Activated gamma-delta T cell treated with Interleukin-2 at 50 U/mL for 16 hours (primary cell): ENCODE measurements at regions not wholly inside any gene's neighbourhood (a gene's known extent, or its start where the extent isn't known, plus 50 kb on each side); places are given as distances from the start of the nearest gene placed in this dataset.
"Not testable (repeated sequence)": the region's sequence is repeated elsewhere in the genome, so short reads cannot be mapped to it uniquely, and the experiment has no call there.

Experiments
- DNase-seq: peaks from one replicate; pipeline ENCODE4 v3.0.0-alpha.2; 2020

DNA sequence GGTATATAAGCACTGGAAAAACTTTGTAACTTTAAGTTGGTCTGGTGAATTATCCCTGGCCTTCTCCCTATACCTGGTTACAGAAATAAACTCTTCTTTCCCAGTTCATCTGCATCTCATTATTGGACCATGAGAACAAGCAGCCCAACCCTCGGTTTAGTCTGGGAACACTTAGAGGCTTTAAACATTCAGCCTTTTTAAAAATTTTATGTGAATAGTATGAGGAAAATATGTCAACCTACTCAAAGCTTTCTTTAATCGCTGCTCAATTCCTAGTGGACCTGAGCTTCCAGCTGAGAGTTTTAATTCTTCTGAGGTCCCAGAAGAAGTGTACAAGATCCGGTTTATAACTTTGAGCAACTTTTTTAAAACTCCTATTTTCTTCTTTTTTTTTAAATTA lies 358.6 kb upstream of the NOCT start:
- DNase-seq = no peak

DNA sequence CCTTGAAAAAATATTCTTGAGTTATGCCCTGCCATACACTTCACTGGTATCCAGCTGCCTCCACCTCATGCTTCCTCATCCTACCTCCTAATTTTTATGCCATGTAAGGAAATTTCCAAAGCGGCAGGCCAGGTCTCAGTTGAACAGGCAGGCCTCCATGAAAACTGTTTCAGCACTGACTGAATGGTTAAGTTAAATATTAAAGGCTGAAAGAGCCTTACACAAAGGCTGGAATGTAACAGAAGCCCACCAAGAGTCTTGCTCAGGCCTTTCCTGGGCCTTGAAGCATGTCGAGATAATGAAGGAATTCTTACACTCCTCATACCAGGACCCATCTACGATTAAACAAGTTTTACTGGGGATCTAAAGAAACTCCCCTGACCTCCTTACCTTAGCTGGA lies 359.6 kb upstream of the NOCT start:
- no peak for DNase-seq

DNA sequence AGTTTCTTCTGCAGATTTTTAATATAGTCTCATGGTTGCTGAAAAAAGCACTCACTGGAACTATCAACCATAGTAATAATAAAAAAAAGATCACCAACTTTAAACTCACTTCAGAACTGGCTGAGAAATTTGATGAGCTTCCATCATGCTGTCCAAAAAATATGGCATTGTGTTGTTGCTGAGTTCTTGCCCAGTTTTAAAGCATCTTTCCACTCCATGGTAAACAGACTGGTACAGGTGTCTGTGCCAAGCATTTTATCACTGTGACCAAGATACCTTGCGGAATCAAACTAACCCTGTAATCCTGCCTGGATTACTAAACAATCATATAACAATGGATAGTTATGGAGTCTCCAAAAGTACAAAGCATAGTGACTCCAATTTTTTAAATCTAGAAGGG lies 360.3 kb upstream of the NOCT start:
- DNase-seq = no peak

DNA sequence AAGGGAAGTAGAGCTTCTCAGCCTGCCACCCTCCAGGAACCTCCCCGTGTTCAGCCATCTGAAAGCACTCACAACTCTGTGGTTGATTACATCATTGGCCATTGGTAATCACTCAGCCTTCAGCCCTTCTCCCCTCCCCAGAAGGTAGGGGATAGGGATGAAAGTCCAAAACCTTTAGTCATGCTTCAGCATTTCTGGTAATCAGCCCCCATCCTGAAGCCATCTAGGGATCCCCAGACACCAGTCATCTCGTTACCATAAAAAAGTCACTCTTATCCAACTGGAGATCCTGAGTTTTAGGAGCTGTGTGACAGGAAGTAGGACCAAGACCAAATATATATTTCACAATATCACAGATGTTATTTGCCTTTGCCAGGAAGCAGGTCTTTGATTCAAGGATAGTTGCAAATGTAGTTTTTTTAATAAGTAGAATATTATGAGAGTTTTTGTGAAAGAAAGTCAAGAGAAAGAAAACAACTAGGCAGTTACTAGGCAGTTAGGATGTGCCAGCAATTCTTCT lies 364.6 kb upstream of the NOCT start:
- no peak for DNase-seq

DNA sequence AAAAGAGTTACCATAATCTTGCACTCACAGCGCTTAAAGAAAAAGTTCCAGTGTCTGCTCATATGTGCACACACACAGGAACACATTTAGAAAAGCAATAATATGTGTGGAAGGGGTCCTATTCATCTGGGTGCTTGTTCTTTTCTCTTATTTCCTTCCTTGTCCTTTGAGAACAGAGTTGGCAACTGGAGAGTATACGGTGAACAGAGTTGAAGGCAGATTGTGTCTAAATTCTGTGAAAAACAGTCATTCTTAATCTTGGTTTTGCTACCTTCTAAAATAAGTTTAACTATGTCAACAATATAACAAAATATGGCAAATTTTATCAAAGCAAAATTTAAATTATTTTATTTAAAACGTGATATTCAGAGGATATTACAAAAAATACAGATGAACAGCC lies 365.1 kb upstream of the NOCT start:
- DNase-seq = no peak

DNA sequence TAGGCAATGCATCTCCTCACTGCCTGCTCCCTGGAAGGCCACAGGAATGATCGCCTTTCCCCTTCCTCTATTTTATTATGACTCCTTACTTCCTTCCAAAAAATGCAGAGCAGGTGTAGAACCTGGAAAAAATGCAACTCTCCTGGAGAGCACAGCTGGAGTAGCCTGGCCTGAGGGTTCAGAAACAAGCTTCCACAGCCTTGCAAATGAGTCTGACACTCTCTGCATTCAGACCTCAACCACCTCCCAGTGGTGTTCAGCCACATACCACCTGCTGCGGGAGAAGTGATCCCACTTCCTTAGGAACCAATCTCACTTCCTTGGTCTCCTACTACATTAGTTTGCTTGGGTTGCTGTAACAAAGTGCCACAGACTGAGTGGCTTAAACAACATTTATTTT lies 368.1 kb upstream of the NOCT start:
- DNase-seq = no peak

DNA sequence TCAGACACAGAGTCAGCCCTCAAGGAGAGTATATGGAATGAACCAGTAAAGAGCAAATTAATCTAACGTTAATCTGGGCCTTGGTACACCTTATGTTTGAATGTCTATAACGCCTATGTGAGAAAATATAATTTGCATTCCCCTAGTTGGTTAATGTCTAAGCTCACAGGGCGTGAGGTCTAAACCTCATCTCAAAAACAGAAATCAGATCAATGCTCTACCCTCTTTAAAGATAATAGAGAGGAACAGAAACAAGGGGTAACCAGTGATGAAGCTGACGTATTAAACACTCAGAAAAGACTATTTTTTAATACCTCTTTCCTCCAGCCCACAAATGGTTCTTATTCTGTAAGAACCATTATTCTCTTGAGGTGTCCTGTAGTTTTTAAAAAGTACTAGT lies 369.2 kb upstream of the NOCT start:
- no peak for DNase-seq

DNA sequence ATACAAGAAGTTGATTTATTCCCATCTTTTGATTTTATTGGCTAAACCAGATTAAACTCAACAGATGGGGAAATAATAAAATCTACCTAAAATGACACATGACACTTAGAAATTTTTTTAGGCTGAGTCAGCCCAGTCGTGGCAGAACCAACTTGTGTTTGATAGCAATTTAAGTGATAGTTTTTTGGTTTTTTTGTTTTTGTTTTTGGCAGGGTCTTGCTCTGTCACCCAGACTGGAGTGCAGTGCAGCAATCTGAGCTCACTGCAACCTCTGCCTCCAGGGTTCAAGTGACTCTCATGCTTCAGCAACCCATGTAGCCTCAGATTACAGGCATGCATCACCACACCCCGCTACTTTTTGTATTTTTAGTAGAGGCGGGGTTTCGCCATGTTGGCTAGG lies 370.3 kb upstream of the NOCT start:
- DNase-seq = no peak

DNA sequence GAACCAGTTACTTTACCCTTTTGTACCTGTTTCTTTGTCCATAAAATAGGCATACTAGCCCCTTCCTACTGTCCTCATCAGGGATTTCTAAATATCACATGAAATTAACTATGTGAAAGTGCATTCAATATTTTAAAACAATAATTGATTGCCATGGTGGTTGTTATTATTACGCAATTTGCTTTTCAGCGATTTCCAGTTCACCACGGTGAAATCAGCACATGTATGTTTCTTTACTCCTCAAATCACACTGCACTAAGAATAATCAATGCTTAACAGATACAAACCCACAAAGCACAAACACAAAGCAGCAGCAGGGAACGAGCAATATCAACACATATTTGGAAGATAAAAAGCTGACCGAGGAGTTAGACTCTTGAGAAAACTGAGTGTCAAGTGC lies 371.3 kb upstream of the NOCT start:
- DNase-seq = no peak

DNA sequence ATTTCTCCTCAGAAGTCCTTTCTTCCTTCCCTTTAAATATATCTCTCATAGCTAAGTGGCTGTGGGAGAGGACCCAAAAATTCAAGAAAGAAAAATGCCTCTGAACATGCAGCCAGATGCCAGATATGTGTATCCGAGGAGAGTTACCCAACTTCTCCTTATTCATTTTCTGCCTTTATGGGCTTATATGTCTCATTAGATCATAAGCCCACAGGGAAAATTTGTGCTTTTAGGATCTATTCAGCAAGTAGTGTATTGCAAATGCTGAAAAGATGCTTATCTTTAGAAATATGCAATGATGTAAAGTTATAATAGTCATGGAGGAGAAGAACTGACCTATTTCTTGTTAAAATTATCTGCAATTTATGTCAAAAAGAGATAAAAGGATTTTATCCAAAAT lies 371.8 kb upstream of the NOCT start:
- no peak for DNase-seq

DNA sequence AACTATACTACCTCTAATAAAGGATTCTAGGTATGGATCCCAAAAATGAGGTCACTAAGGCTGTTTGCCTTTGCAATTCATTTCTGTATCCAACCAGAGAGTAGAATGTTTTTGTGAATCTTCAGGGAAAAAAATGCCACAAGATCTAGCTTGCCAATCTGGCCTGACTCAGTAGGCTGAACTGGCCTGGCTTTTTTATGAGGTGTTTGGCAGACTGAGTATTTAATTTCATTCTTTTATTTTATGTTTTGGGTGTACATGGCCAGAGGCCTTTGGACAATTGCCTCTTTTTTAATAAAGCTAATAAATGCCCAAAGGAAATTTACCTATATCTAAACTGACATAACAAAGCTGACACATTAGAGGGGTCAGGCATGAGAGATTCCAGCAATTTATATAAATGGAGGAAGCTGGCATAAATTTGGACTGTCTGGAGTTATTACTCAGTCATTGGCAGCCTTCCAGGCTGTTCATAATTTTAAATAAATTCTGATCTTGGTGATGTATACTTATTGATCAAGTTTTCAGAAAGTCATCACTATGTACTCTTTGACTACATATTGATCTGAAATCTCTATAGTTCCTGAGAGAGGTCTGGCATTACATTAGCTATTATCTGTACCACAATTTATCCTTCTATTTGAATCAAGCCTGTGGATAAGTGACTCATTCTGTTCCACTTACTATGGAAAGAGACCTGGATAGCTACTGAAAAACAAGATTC lies 376.4 kb upstream of the NOCT start:
- no peak for DNase-seq

DNA sequence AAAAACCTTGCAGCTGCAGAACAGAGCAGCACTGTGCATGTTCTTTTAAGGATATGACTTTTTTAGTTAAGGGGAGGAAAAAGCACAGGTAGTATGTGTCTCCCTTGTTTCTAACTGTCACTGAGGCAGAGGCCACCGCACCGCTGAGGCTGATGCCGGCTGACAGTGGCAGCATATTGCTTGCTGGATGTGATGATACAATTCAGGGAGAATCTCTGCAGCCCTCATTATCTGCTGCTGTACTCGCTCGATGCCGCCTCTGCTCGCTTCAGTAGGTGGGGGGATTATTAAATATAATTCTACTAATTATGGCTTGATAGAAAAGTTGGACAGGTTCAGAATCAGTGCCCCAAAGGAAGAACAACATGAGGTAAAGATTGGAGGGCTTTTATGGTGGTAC lies 378.8 kb upstream of the NOCT start:
- no peak for DNase-seq

DNA sequence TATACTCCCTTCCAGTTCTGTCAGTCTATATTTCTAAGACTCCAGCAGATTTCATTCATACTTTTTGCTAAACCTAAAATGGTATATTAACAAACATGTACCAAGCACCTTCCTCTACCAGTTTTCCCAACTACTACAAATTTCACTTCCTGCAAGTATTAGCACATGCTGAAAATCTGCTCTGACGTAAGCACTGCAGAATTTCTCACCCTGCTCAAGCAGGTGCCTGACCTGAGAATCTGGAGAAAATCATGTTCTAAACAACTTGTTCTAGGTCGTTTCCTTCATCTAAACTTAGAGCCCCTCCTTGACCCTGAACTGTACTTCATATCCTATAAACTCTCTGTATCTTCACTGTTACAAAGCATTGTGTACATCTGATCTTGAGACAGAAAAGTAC lies 380.7 kb upstream of the NOCT start:
- no peak for DNase-seq

DNA sequence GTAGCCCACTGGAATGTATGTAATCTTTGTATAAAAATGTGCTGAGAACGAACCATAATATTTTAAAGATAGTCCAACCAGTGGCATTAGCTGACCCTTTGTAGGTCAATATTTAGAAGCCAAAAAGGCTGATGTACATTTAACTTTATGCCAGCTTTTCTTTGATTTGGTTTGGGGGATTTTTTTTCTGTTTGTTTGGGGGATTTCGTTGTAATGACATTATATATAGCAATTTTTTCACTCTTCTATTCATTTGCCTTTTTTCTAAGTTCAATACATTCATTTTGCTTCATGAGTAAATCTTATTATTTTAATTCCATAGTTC lies 382.0 kb upstream of the NOCT start:
- no peak for DNase-seq

DNA sequence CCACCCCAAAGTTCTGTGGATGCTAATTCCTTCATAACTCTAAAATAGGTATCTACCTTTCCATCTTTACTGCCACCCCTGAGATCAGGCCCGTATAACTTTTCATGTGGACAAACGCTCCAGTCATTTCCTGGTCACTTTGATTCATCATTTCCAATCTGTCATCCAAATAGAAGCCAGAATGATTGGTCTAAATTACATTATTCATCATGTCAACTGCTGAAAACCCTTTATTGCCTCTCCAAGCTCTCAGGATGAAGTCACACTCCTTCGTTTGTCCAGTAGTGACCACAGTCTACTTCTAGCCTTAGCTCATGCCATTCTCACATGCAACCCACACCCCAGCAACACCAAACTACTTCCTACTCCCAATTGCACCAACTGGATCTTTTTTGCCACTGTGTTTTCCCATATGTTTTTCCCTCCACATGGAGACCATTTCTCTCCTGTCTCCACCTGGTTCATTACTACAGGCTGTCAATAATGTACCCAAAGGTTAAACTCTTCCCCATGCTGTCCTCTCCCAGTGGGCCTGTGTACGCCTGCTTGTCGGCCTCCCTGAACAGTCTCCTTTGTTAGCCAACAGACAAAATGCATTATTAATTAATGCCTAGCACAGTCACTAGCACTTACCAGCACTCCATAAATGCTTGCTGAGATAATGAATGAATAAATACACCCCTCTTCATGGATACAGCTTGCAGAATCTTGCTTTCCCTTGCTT lies 382.6 kb upstream of the NOCT start:
- no peak for DNase-seq

DNA sequence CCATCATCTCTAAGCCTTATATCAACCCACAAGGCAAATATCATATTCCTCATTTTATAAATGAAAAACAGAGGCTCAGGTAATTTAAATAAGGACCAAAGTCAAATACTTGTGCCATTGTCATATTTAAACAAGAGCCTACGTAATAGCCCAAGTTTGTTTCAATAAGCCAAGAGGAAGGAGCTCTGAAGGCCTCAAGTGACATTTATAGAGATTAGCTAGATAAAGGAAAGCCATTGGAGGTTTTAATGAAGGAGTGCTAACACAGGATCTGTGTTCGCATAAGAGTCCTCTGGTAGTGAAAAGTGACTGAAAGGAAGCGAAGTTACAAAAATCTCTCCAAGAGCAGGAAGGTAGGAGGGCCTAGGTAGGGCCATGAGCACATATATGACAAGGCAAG lies 384.9 kb upstream of the NOCT start:
- no peak for DNase-seq

DNA sequence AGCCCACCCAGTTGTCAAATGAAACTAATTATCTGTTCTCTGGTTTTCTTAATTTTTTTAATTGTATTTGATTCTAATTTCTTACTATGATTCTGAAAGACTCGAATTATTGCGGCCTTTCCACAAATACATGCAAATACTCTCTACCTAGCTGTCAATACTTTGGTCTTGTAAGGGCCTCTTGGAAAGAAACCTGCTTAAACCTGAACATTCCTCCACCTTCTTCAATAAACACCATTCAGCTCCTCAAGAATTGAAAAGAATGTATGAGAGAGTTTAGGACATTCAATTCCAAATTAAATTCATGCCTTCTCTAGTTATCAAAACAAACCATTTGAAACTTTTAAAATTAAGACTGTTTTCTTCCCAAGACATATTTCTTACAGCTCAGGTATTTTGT lies 385.9 kb upstream of the NOCT start:
- DNase-seq = no peak

DNA sequence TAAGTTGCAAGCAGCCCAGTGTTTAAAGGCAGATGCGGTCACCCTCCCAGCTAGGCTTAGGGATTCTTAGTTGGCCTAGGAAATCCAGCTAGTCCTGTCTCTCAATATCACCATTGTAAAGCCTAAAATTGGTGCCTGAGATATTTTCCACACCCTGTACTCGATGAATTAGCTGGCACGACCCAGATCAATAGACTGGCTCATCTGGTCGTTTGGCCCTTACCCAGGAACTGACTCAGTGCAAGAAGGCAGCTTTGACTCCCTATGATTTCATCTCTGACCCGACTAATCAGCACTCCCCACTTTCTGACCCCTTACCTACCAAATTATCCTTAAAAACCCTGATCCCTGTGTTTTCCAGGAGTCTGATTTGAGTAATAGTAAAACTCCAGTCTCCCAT lies 384.9 kb upstream of the SLC7A11 start:
- no peak for DNase-seq

DNA sequence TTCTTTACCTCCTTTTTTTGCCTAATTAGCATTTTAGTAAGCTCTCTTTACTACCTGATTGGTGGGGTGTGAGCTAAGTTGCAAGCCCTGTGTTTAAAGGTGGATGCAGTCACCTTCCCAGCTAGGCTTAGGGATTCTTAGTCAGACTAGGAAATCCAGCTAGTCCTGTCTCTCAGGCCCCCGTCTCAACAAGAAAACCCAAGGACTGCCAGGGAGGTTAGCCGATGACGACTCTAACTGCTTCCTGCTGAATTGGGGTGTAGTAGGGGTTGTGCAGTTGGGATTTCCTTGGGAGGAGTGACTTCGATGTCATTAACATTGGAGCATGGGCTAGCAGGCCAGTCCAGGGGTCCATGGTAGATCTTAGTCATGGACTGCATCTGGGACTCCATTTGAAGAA lies 380.2 kb upstream of the SLC7A11 start:
- DNase-seq = not testable (repeated sequence)

DNA sequence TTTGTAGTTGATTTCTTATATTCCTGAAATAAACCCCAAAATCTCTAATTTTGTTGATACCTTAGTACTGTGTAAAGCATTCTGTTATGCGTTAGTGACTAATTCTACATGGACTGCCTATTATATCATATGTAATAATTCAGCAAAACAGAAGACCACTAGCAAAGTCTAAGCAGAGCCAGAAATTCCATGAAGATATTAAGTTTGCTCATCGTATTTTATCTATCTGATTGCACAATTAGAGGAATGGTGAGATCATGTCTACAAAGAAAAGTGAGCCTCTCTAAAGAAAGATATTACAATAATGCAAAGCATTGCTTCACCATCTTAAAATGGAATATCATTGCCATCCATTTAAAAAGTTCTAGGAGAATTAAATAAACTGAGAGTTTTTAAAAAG lies 374.6 kb upstream of the SLC7A11 start:
- no peak for DNase-seq

DNA sequence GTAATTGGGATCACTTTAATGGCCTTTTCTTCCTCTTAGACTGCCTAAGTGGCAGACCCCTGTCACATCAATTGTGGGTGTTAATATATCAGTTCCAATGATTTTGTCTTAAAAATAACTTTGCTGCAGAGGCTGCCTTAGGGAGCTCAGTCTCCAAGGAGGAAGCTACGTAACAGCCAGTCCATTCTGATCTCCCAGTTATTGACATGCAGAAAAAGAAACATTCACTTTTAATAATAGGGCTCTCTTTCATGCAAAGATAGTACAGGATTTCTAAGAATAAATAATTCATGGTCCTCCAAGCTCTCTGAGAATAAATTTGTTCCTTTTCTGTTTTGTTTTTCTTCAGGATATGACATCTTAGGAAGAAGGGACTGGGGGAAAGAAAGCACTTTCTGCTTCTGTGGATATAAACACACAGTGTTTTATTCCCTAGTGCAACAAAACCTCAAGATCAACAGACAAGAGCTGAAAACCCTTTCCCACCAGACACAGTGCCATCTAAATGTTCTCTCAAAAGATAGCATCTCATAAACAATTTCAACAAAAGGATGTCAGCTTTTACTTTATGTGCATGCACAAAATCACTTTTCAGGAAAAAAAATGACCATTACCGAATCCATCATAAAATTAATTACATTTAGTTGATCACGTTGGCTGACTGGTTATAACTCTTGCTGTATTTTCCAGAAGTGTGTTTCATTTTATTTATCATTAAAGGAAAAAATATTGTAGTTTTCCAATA lies 372.4 kb upstream of the SLC7A11 start:
- no peak for DNase-seq

DNA sequence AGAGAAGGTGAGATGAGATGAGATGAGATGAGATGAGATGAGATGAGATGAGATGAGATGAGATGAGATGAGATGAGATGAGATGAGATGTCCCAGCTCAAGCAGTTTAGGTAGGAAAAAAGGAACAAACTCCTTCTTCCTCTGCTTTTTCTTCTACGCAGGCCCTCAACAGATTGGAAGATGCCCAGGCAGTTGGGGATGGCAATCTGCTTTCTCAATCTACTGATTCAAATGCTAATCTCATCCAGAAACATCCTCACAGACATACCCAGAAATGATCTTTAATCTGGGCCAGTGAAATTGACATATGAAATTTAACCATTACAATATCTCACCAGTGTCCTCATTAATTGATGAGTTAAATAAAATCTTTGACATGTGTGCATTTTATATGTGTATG lies 370.3 kb upstream of the SLC7A11 start:
- DNase-seq = no peak

DNA sequence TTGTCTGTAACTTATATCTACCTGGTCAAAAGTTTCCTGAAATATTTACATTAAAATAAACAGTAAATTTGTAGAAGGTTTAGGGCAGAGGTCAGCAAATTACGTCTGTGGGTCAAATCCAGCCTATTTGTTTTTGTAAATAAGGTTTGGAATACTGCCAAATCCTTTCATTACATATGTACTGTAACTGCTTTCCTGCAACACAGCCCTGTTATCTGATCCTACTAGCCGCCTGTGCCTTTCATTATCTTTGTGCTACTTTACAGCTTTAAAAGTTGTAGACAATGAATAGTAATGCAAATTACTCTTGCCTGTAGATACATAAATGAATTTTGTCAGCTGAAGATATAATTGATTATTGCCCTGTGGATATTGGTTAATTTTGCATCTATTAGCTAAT lies 369.6 kb upstream of the SLC7A11 start:
- no peak for DNase-seq

DNA sequence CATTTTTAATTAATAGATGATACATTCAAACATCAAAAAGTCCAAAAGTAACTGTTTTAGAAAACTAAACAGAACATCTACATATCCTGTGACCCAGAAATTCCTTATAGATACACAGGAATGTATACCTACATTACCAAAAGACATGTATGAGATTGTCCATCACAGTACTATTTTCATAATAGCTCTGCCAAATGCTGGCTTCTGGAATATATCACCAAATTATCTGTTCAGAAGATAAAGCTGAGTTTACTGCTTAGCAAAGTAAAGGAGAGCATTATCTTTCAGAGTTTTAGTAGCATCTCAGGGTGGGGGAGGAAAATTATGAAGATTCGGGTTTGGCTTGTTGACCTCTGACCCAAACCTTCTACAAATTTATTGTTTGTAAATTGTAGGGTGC lies 368.9 kb upstream of the SLC7A11 start:
- no peak for DNase-seq
